ENCODE measurements at regions not wholly inside any gene's neighbourhood (a gene's known extent, or its start where the extent isn't known, plus 50 kb on each side); places are given as distances from the start of the nearest gene placed in this dataset.

- intact Hi-C loops (cut with DNase I): no loop called here
- no peaks in the 10 kb centered on the region for H3K4me1 ChIP-seq
- DNase-seq: no peak
- no peak for TF ChIP-seq CTCF (IDR thresholded peaks at IDR 0.05)
- no peaks in the 10 kb centered on the region for H3K9me3 ChIP-seq
- H3K27me3 ChIP-seq (ENCODE audit: low read depth): no peaks in the 10 kb centered on the region
- no peaks in the 10 kb centered on the region for H3K36me3 ChIP-seq
- no peak for ATAC-seq
- H3K27ac ChIP-seq: no peak overlapping the region
- no peak overlapping the region for H3K4me3 ChIP-seq
Measured at GRCh38 chrX:8861908-8862307, 60.7 kb upstream of the FAM9A start.

GRCh38 chrX:8851231-8851886 is 50.2 kb upstream of the FAM9A start:
- H3K4me3 ChIP-seq: no peak overlapping the region
- intact Hi-C loops (cut with DNase I): no loop called here
- DNase-seq (no peak), ATAC-seq (no peak)
- no peak for TF ChIP-seq CTCF (IDR thresholded peaks at IDR 0.05)
- H3K4me1 ChIP-seq: no peaks in the 10 kb centered on the region
- no peaks in the 10 kb centered on the region for H3K9me3 ChIP-seq
- no peaks in the 10 kb centered on the region for H3K36me3 ChIP-seq
- no peaks in the 10 kb centered on the region for H3K27me3 ChIP-seq (ENCODE audit: low read depth)
- H3K27ac ChIP-seq: no peak overlapping the region

Measured in lower lobe of right lung (tissue), 2 donors.